ENCODE measurements at regions not wholly inside any gene's neighbourhood (a gene's known extent, or its start where the extent isn't known, plus 50 kb on each side); places are given as distances from the start of the nearest gene placed in this dataset.

- Histone ChIP-seq H3K79me2 (replicated peaks; ENCODE audit: insufficient read depth) (no peaks in the 10 kb centered on the region), H4K20me1 (replicated peaks; ENCODE audit: insufficient read depth) (no peaks in the 10 kb centered on the region), H3K36me3 (ENCODE audit: insufficient read depth) (no peaks in the 10 kb centered on the region), H3K4me1 (ENCODE audit: insufficient read depth) (no peaks in the 10 kb centered on the region), H3K27me3 (ENCODE audit: insufficient read depth) (no peaks in the 10 kb centered on the region), H3K4me2 (no peak overlapping the region), H3K4me3 (no peak overlapping the region), H2AFZ (no peak overlapping the region), H3K9me2 (ENCODE audit: insufficient read depth) (no peaks in the 10 kb centered on the region), H3K27ac (ENCODE audit: low read depth) (no peak overlapping the region), H3F3A (replicated peaks; ENCODE audit: low read depth) (no peaks in the 10 kb centered on the region)
- ATAC-seq (no peak), DNase-seq (ENCODE audit: low spot score) (no peak)
- no peaks in the 10 kb centered on the region for H3K27me3 Mint-ChIP-seq (ENCODE audit: insufficient read depth, low read depth, poor library complexity)
- no peak overlapping the region for H3K27ac Mint-ChIP-seq
- no peaks in the 10 kb centered on the region for H3K36me3 Mint-ChIP-seq (ENCODE audit: low read depth)
- no peaks in the 10 kb centered on the region for H3K9me3 Mint-ChIP-seq
- no peak for TF ChIP-seq CTCF (conservative IDR thresholded peaks at IDR 0.05; ENCODE audit: low read depth in 2 of 2)
- no peak for TF ChIP-seq EZH2phosphoT487 (IDR thresholded peaks at IDR 0.05; ENCODE audit: unreplicated experiment)
- no peak for TF ChIP-seq ETS1 (IDR thresholded peaks at IDR 0.05)
- TF ChIP-seq ZNF114 (CRISPR knock-in tag; IDR thresholded peaks at IDR 0.05), result no peak
- no peak for TF ChIP-seq CREB1 (CRISPR knock-in tag; IDR thresholded peaks at IDR 0.05; ENCODE audit: low read depth)
- H3K4me3 Mint-ChIP-seq, result no peak overlapping the region
- peaks cover 4% of the 10 kb centered on the region; the same call in 1 of the 3 replicates for H3K4me1 Mint-ChIP-seq
These were observed 147.4 kb upstream of the FGF13 start for GRCh38 chrX:138858951-138859350.

DNA sequence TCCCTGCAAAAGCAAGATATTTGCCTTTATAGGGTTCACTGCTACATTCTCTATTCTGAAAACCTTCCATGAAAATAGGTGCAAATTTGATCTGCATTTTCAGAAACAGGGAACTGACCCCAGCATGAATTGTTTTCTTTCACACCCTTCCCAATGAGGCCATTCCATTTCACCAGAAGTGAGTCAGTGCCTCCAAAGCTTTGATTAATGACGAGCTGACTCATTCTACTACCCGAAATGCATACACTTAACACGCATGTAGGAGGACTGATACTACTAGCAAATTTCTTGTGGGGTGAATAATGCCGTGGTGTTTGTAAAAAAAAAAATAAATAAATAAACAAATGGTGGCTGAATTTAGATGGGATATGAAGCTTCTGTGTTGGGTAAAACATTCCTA lies 146.9 kb upstream of the FGF13 start:
- H3K4me3 Mint-ChIP-seq, result no peak overlapping the region
- Histone ChIP-seq H2AFZ (no peak overlapping the region), H3K4me1 (ENCODE audit: insufficient read depth) (no peaks in the 10 kb centered on the region), H3K27me3 (ENCODE audit: insufficient read depth) (no peaks in the 10 kb centered on the region), H3K27ac (ENCODE audit: low read depth) (no peak overlapping the region), H4K20me1 (replicated peaks; ENCODE audit: insufficient read depth) (no peaks in the 10 kb centered on the region), H3K4me3 (no peak overlapping the region), H3K4me2 (no peak overlapping the region), H3F3A (replicated peaks; ENCODE audit: low read depth) (no peaks in the 10 kb centered on the region), H3K79me2 (replicated peaks; ENCODE audit: insufficient read depth) (no peaks in the 10 kb centered on the region), H3K9me2 (ENCODE audit: insufficient read depth) (no peaks in the 10 kb centered on the region), H3K36me3 (ENCODE audit: insufficient read depth) (no peaks in the 10 kb centered on the region)
- peaks cover 4% of the 10 kb centered on the region; the same call in 1 of the 3 replicates for H3K4me1 Mint-ChIP-seq
- no peak for DNase-seq (ENCODE audit: low spot score)
- no peaks in the 10 kb centered on the region for H3K27me3 Mint-ChIP-seq (ENCODE audit: insufficient read depth, low read depth, poor library complexity)
- H3K9me3 Mint-ChIP-seq, result no peaks in the 10 kb centered on the region
- no peak for ATAC-seq
- H3K36me3 Mint-ChIP-seq (ENCODE audit: low read depth), result no peaks in the 10 kb centered on the region
- H3K27ac Mint-ChIP-seq, result 0 out of 2 replicates have a peak overlapping the region, but pooled peaks have one; percentile 75
- no peak for TF ChIP-seq CREB1 (CRISPR knock-in tag; IDR thresholded peaks at IDR 0.05; ENCODE audit: low read depth)
- TF ChIP-seq ZNF462 (CRISPR knock-in tag; IDR thresholded peaks at IDR 0.05), result no peak
- TF ChIP-seq ETS1 (IDR thresholded peaks at IDR 0.05), result no peak
- no peak for TF ChIP-seq EZH2phosphoT487 (IDR thresholded peaks at IDR 0.05; ENCODE audit: unreplicated experiment)
- TF ChIP-seq ZNF331 (CRISPR knock-in tag; IDR thresholded peaks at IDR 0.05; ENCODE audit: low read depth), result no peak
- TF ChIP-seq ZNF114 (CRISPR knock-in tag; IDR thresholded peaks at IDR 0.05), result no peak
